K562 (cell line): ENCODE measurements at regions not wholly inside any gene's neighbourhood (a gene's known extent, or its start where the extent isn't known, plus 50 kb on each side); places are given as distances from the start of the nearest gene placed in this dataset.

Experiments used
- CHD4 ChIP-seq: fragments of 200-600 bp; sonication (generic); IDR thresholded peaks from 3 replicates; pipeline ENCODE4 v1.6.1; 2012; ENCODE audit warnings: low read depth, mild to moderate bottlenecking, mixed read lengths, low read length, inconsistent platforms; ENCODE audit not compliant: insufficient read depth, insufficient replicate concordance, poor library complexity, severe bottlenecking
- HMGN3 ChIP-seq: IDR thresholded peaks from 2 replicates; pipeline ENCODE4 v1.6.1; 2011; ENCODE audit warnings: borderline replicate concordance, low read depth, mild to moderate bottlenecking, mixed read lengths, low read length; ENCODE audit not compliant: insufficient read length; ENCODE audit errors: extremely low read depth
- POLR3G ChIP-seq: IDR thresholded peaks from 2 replicates; pipeline ENCODE4 v1.6.1; 2011; ENCODE audit not compliant: insufficient read length, insufficient replicate concordance; ENCODE audit errors: extremely low read depth
- RHOXF2B ChIP-seq: fragments of 250-450 bp; sonication (Bioruptor Pico); conservative IDR thresholded peaks from 2 replicates; pipeline ENCODE4 v1.5.1; 2021
- SAFB2 ChIP-seq: fragments of 200-400 bp; formaldehyde crosslinking; IDR thresholded peaks from 2 replicates; pipeline ENCODE4 v1.6.1; 2018; ENCODE audit warnings: borderline replicate concordance, low read length, low read depth, moderate library complexity; ENCODE audit not compliant: severe bottlenecking
- TRIM28 ChIP-seq: fragments of 450-650 bp; IDR thresholded peaks from 2 replicates; pipeline ENCODE4 v1.6.1; 2017
- TSHZ1 ChIP-seq: fragments of 250-450 bp; sonication (Bioruptor Pico); IDR thresholded peaks from 2 replicates; pipeline ENCODE4 v1.4.0; 2020; ENCODE audit warnings: mild to moderate bottlenecking, moderate library complexity
- VEZF1 ChIP-seq: fragments of 200-800 bp; sonication (Bioruptor generic); IDR thresholded peaks from 2 replicates; pipeline ENCODE4 v1.6.1; 2017; ENCODE audit warnings: missing genetic modification characterization, missing compliant biosample characterization
- ZNF75A ChIP-seq: fragments of 450-650 bp; formaldehyde crosslinking; IDR thresholded peaks from 2 replicates; pipeline ENCODE4 v1.4.0; 2020; ENCODE audit warnings: mild to moderate bottlenecking
- ZNF76 ChIP-seq: fragments of 250-450 bp; sonication (Bioruptor Pico); IDR thresholded peaks from 2 replicates; pipeline ENCODE4 v1.4.0; 2020; ENCODE audit warnings: mild to moderate bottlenecking, moderate library complexity, borderline replicate concordance
- TF ChIP-seq, protein P1 (sequence below): fragments of 200-400 bp; formaldehyde crosslinking; IDR thresholded peaks from 2 replicates; pipeline ENCODE4 v1.6.1; 2017; ENCODE audit warnings: mild to moderate bottlenecking, low read depth, low read length, moderate library complexity

- no peak for TF ChIP-seq TSHZ1
- no peak for TF ChIP-seq CHD4
- TF ChIP-seq RHOXF2B = no peak
- no peak for TF ChIP-seq TRIM28
- TF ChIP-seq HMGN3 = no peak
- no peak for TF ChIP-seq VEZF1 (CRISPR knock-in tag)
- no peak for TF ChIP-seq ZNF75A (CRISPR knock-in tag)
- no peak for TF ChIP-seq SAFB2
- TF ChIP-seq POLR3G = no peak
- no peak for TF ChIP-seq ZNF76 (CRISPR knock-in tag)
- TF ChIP-seq, protein P1, sequence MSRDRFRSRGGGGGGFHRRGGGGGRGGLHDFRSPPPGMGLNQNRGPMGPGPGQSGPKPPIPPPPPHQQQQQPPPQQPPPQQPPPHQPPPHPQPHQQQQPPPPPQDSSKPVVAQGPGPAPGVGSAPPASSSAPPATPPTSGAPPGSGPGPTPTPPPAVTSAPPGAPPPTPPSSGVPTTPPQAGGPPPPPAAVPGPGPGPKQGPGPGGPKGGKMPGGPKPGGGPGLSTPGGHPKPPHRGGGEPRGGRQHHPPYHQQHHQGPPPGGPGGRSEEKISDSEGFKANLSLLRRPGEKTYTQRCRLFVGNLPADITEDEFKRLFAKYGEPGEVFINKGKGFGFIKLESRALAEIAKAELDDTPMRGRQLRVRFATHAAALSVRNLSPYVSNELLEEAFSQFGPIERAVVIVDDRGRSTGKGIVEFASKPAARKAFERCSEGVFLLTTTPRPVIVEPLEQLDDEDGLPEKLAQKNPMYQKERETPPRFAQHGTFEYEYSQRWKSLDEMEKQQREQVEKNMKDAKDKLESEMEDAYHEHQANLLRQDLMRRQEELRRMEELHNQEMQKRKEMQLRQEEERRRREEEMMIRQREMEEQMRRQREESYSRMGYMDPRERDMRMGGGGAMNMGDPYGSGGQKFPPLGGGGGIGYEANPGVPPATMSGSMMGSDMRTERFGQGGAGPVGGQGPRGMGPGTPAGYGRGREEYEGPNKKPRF = no peak
These were observed 65.9 kb upstream of the KLF13 start (continued) for GRCh38 chr15:31260646-31261265.
